ENCODE measurements at regions not wholly inside any gene's neighbourhood (a gene's known extent, or its start where the extent isn't known, plus 50 kb on each side); places are given as distances from the start of the nearest gene placed in this dataset.

- Mint-ChIP-seq H3K4me3 (no peak overlapping the region), H3K27me3 (peaks cover 3% of the 10 kb centered on the region), H3K36me3 (ENCODE audit: low read depth) (no peaks in the 10 kb centered on the region), H3K4me1 (no peaks in the 10 kb centered on the region), H3K9me3 (peaks cover 9% of the 10 kb centered on the region), H3K27ac (no peak overlapping the region)
- ATAC-seq (ENCODE audit: low read depth) = no peak
- ChIA-PET CTCF (no interaction called here), POLR2A (no interaction called here)
- no peak for TF ChIP-seq CTCF (IDR thresholded peaks at IDR 0.05)
- intact Hi-C loops (cut with micrococcal nuclease) = no loop called here
- DNase-seq = no peak
These were observed 203.5 kb downstream of the TAF11L14 start for GRCh38 chr5:17837757-17838156.

GRCh38 chr5:17838469-17838868 is 204.2 kb downstream of the TAF11L14 start:
- no peak for TF ChIP-seq CTCF (IDR thresholded peaks at IDR 0.05)
- Mint-ChIP-seq H3K27me3 (peaks cover 3% of the 10 kb centered on the region), H3K4me1 (no peaks in the 10 kb centered on the region), H3K4me3 (no peak overlapping the region), H3K9me3 (peaks cover 11% of the 10 kb centered on the region), H3K27ac (no peak overlapping the region), H3K36me3 (ENCODE audit: low read depth) (no peaks in the 10 kb centered on the region)
- ATAC-seq (ENCODE audit: low read depth) (no peak), DNase-seq (no peak)
- POLR2A ChIA-PET = no interaction called here
- intact Hi-C loops (cut with micrococcal nuclease) = no loop called here
- CTCF ChIA-PET = no interaction called here

- no peak overlapping the region for H3K27ac Mint-ChIP-seq
- DNase-seq (no peak), ATAC-seq (ENCODE audit: low read depth) (no peak)
- TF ChIP-seq CTCF (IDR thresholded peaks at IDR 0.05) = no peak
- ChIA-PET CTCF (no interaction called here), POLR2A (no interaction called here)
- intact Hi-C loops (cut with micrococcal nuclease) = no loop called here
- H3K27me3 Mint-ChIP-seq = peaks cover 3% of the 10 kb centered on the region
- H3K4me3 Mint-ChIP-seq = no peak overlapping the region
- H3K9me3 Mint-ChIP-seq = peaks cover 14% of the 10 kb centered on the region
- no peaks in the 10 kb centered on the region for H3K4me1 Mint-ChIP-seq
- H3K36me3 Mint-ChIP-seq (ENCODE audit: low read depth) = no peaks in the 10 kb centered on the region
These were observed 205.6 kb downstream of the TAF11L14 start for GRCh38 chr5:17839848-17840247.

- TF ChIP-seq CTCF (IDR thresholded peaks at IDR 0.05) = no peak
- H3K4me3 Mint-ChIP-seq = no peak overlapping the region
- no peak overlapping the region for H3K27ac Mint-ChIP-seq
- H3K4me1 Mint-ChIP-seq = no peaks in the 10 kb centered on the region
- DNase-seq = no peak
- H3K36me3 Mint-ChIP-seq (ENCODE audit: low read depth) = no peaks in the 10 kb centered on the region
- ChIA-PET CTCF (no interaction called here), POLR2A (no interaction called here)
- intact Hi-C loops (cut with micrococcal nuclease) = no loop called here
- no peak for ATAC-seq (ENCODE audit: low read depth)
- peaks cover 5% of the 10 kb centered on the region for H3K9me3 Mint-ChIP-seq
- H3K27me3 Mint-ChIP-seq = no peaks in the 10 kb centered on the region
These were observed 212.2 kb downstream of the TAF11L14 start for GRCh38 chr5:17846496-17846895.

GRCh38 chr5:17847286-17847685 is 213.0 kb downstream of the TAF11L14 start:
- intact Hi-C loops (cut with micrococcal nuclease) = no loop called here
- Mint-ChIP-seq H3K27ac (no peak overlapping the region), H3K9me3 (peaks cover 5% of the 10 kb centered on the region), H3K4me1 (no peaks in the 10 kb centered on the region), H3K27me3 (no peaks in the 10 kb centered on the region), H3K4me3 (no peak overlapping the region), H3K36me3 (ENCODE audit: low read depth) (no peaks in the 10 kb centered on the region)
- ATAC-seq (ENCODE audit: low read depth) (no peak), DNase-seq (no peak)
- ChIA-PET CTCF (no interaction called here), POLR2A (no interaction called here)
- TF ChIP-seq CTCF (IDR thresholded peaks at IDR 0.05) = no peak

Measured in activated B cell treated with CpG ODN at 0.5 μM for 24 hours (primary cell).